ENCODE measurements at regions not wholly inside any gene's neighbourhood (a gene's known extent, or its start where the extent isn't known, plus 50 kb on each side); places are given as distances from the start of the nearest gene placed in this dataset.

DNA sequence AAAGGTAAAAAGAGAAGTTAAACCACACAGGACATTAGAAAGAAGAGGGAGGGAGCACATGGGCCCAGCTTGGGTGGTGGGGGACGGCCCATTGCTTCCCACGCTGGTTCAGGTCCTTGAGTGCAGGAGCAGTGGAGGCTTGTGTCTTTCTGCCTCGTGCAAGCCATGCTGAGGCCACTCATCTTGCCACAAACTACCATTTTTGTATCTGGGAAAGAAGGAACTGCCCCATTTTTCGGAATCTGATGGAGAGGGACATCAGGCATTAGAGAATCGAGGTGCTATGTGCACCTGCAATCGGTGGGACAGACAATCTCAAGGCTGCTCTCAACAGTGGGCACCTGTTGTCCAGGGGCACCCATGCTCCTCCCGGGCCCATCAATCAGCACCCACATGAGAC lies 234.5 kb downstream of the KLF13 start:
- TF ChIP-seq TAF1 (IDR thresholded peaks at IDR 0.05; ENCODE audit: borderline replicate concordance, insufficient read depth, low read length) (no peak), POLR2AphosphoS5 (IDR thresholded peaks at IDR 0.05; ENCODE audit: low read depth, low read length) (no peak), SIN3A (IDR thresholded peaks at IDR 0.05; ENCODE audit: borderline replicate concordance, insufficient read depth, low read length) (no peak)
- TF ChIP-seq, protein P1, sequence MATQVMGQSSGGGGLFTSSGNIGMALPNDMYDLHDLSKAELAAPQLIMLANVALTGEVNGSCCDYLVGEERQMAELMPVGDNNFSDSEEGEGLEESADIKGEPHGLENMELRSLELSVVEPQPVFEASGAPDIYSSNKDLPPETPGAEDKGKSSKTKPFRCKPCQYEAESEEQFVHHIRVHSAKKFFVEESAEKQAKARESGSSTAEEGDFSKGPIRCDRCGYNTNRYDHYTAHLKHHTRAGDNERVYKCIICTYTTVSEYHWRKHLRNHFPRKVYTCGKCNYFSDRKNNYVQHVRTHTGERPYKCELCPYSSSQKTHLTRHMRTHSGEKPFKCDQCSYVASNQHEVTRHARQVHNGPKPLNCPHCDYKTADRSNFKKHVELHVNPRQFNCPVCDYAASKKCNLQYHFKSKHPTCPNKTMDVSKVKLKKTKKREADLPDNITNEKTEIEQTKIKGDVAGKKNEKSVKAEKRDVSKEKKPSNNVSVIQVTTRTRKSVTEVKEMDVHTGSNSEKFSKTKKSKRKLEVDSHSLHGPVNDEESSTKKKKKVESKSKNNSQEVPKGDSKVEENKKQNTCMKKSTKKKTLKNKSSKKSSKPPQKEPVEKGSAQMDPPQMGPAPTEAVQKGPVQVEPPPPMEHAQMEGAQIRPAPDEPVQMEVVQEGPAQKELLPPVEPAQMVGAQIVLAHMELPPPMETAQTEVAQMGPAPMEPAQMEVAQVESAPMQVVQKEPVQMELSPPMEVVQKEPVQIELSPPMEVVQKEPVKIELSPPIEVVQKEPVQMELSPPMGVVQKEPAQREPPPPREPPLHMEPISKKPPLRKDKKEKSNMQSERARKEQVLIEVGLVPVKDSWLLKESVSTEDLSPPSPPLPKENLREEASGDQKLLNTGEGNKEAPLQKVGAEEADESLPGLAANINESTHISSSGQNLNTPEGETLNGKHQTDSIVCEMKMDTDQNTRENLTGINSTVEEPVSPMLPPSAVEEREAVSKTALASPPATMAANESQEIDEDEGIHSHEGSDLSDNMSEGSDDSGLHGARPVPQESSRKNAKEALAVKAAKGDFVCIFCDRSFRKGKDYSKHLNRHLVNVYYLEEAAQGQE (IDR thresholded peaks at IDR 0.05; ENCODE audit: insufficient read depth in 1 of 2, low read depth in 2 of 2, low read length in 2 of 2), result no peak

Measured in PFSK-1 (cell line).